ENCODE measurements at regions not wholly inside any gene's neighbourhood (a gene's known extent, or its start where the extent isn't known, plus 50 kb on each side); places are given as distances from the start of the nearest gene placed in this dataset.

DNA sequence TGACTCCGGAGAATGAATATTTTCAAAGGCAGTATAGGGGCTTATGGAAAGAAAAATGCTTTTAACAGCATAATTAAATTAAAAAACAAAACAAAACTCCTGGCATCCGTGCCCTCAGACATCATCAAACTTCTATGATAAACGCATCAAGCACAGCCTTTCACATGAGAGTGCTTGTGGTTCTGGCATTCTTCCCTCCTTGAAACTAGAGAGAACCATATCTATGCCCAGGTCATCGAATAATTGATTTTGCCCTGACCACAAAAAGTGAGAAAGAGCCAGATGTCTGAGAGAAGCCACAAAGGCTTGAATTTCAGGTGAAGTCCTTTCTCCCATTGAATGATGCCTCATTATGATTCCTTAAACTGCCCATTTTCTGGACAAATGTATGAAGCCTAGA, 286.8 kb downstream of the CBLL2 start:
- TF ChIP-seq, protein P1, sequence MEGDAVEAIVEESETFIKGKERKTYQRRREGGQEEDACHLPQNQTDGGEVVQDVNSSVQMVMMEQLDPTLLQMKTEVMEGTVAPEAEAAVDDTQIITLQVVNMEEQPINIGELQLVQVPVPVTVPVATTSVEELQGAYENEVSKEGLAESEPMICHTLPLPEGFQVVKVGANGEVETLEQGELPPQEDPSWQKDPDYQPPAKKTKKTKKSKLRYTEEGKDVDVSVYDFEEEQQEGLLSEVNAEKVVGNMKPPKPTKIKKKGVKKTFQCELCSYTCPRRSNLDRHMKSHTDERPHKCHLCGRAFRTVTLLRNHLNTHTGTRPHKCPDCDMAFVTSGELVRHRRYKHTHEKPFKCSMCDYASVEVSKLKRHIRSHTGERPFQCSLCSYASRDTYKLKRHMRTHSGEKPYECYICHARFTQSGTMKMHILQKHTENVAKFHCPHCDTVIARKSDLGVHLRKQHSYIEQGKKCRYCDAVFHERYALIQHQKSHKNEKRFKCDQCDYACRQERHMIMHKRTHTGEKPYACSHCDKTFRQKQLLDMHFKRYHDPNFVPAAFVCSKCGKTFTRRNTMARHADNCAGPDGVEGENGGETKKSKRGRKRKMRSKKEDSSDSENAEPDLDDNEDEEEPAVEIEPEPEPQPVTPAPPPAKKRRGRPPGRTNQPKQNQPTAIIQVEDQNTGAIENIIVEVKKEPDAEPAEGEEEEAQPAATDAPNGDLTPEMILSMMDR (IDR thresholded peaks at IDR 0.05): no peak
- TF ChIP-seq POLR2A (IDR thresholded peaks at IDR 0.05): no peak

Data from transverse colon (tissue), 3 donors.